ENCODE measurements at regions not wholly inside any gene's neighbourhood (a gene's known extent, or its start where the extent isn't known, plus 50 kb on each side); places are given as distances from the start of the nearest gene placed in this dataset.

GRCh38 chr5:89480406-89481007, 597.5 kb upstream of the MEF2C start:
- peak; percentile 48 for DNase-seq (ENCODE audit: low read depth)

GRCh38 chr5:89478851-89479250, 595.9 kb upstream of the MEF2C start:
- DNase-seq (ENCODE audit: low read depth), result no peak

GRCh38 chr5:89473196-89473595, 590.2 kb upstream of the MEF2C start:
- DNase-seq (ENCODE audit: low read depth), result no peak

- no peak for DNase-seq (ENCODE audit: low read depth)
Observed at GRCh38 chr5:89471541-89471940, 588.6 kb upstream of the MEF2C start.

GRCh38 chr5:89471115-89471514, 588.1 kb upstream of the MEF2C start:
- no peak for DNase-seq (ENCODE audit: low read depth)

- no peak for DNase-seq (ENCODE audit: low read depth)
Observed at GRCh38 chr5:89470658-89471057, 587.7 kb upstream of the MEF2C start.

GRCh38 chr5:89458332-89458656, 575.3 kb upstream of the MEF2C start:
- DNase-seq (ENCODE audit: low read depth), result no peak

- peak; percentile 96 for DNase-seq (ENCODE audit: low read depth)
Observed at GRCh38 chr5:89457411-89458331, 574.7 kb upstream of the MEF2C start.

- DNase-seq (ENCODE audit: low read depth), result no peak
Observed at GRCh38 chr5:89452081-89452480, 569.1 kb upstream of the MEF2C start.

GRCh38 chr5:89451263-89451662, 568.3 kb upstream of the MEF2C start:
- DNase-seq (ENCODE audit: low read depth), result no peak

- DNase-seq (ENCODE audit: low read depth), result no peak
Observed at GRCh38 chr5:89450149-89450538, 567.2 kb upstream of the MEF2C start.

- DNase-seq (ENCODE audit: low read depth), result no peak
Observed at GRCh38 chr5:89449392-89450148, 566.6 kb upstream of the MEF2C start.

- no peak for DNase-seq (ENCODE audit: low read depth)
Observed at GRCh38 chr5:89447027-89447426, 564.0 kb upstream of the MEF2C start.

- DNase-seq (ENCODE audit: low read depth), result no peak
Observed at GRCh38 chr5:89445106-89445745, 562.2 kb upstream of the MEF2C start.

- no peak for DNase-seq (ENCODE audit: low read depth)
Observed at GRCh38 chr5:89444088-89444487, 561.1 kb upstream of the MEF2C start.

GRCh38 chr5:89443508-89443907, 560.5 kb upstream of the MEF2C start:
- DNase-seq (ENCODE audit: low read depth), result no peak

- no peak for DNase-seq (ENCODE audit: low read depth)
Observed at GRCh38 chr5:89441965-89442364, 559.0 kb upstream of the MEF2C start.

- no peak for DNase-seq (ENCODE audit: low read depth)
Observed at GRCh38 chr5:89440670-89441069, 557.7 kb upstream of the MEF2C start.

GRCh38 chr5:89437450-89438435, 554.8 kb upstream of the MEF2C start:
- peak; percentile 75 for DNase-seq (ENCODE audit: low read depth)

- DNase-seq (ENCODE audit: low read depth), result no peak
Observed at GRCh38 chr5:89436464-89436863, 553.5 kb upstream of the MEF2C start.

- DNase-seq (ENCODE audit: low read depth), result no peak
Observed at GRCh38 chr5:89435347-89435746, 552.4 kb upstream of the MEF2C start.

Measured in HT1080 (cell line).